ENCODE measurements at regions not wholly inside any gene's neighbourhood (a gene's known extent, or its start where the extent isn't known, plus 50 kb on each side); places are given as distances from the start of the nearest gene placed in this dataset.

GRCh38 chr1:168454211-168454815, 89.5 kb downstream of the XCL2 start:
- DNase-seq = no peak

GRCh38 chr1:168453056-168453455, 90.7 kb downstream of the XCL2 start:
- DNase-seq = no peak

GRCh38 chr1:168452329-168452728, 91.5 kb downstream of the XCL2 start:
- no peak for DNase-seq

GRCh38 chr1:168447871-168448270, 95.9 kb downstream of the XCL2 start:
- no peak for DNase-seq

GRCh38 chr1:168446081-168446480, 97.7 kb downstream of the XCL2 start:
- DNase-seq = no peak

- no peak for DNase-seq
These were observed 99.9 kb downstream of the XCL2 start for GRCh38 chr1:168443899-168444298.

GRCh38 chr1:168443356-168443755, 100.4 kb downstream of the XCL2 start:
- no peak for DNase-seq

GRCh38 chr1:168442931-168443330, 100.9 kb downstream of the XCL2 start:
- DNase-seq = no peak

- DNase-seq = no peak
These were observed 102.1 kb downstream of the XCL2 start for GRCh38 chr1:168441745-168442144.

GRCh38 chr1:168439456-168440375, 104.1 kb downstream of the XCL2 start:
- DNase-seq = peak; percentile 69

- no peak for DNase-seq
These were observed 105.2 kb downstream of the XCL2 start for GRCh38 chr1:168438626-168439025.

- DNase-seq = no peak
These were observed 106.0 kb downstream of the XCL2 start for GRCh38 chr1:168437821-168438220.

GRCh38 chr1:168435439-168435838, 108.4 kb downstream of the XCL2 start:
- no peak for DNase-seq

GRCh38 chr1:168433238-168433637, 110.6 kb downstream of the XCL2 start:
- DNase-seq = no peak

GRCh38 chr1:168431882-168432281, 111.9 kb downstream of the XCL2 start:
- DNase-seq = no peak

GRCh38 chr1:168430321-168430720, 113.5 kb downstream of the XCL2 start:
- DNase-seq = no peak

- DNase-seq = no peak
These were observed 115.6 kb downstream of the XCL2 start for GRCh38 chr1:168428063-168428731.

GRCh38 chr1:168427051-168427450, 116.7 kb downstream of the XCL2 start:
- no peak for DNase-seq

- DNase-seq = no peak
These were observed 119.5 kb downstream of the XCL2 start for GRCh38 chr1:168424281-168424680.

GRCh38 chr1:168422203-168422847, 121.5 kb downstream of the XCL2 start:
- DNase-seq = peak; percentile 22

- DNase-seq = no peak
These were observed 122.3 kb downstream of the XCL2 start for GRCh38 chr1:168421399-168422004.

- DNase-seq = no peak
These were observed 123.6 kb downstream of the XCL2 start for GRCh38 chr1:168420177-168420576.

GRCh38 chr1:168419736-168420135, 124.1 kb downstream of the XCL2 start:
- no peak for DNase-seq
